ENCODE measurements at regions not wholly inside any gene's neighbourhood (a gene's known extent, or its start where the extent isn't known, plus 50 kb on each side); places are given as distances from the start of the nearest gene placed in this dataset.

GRCh38 chr3:71865727-71866126 is 80.8 kb upstream of the PROK2 start:
- H3K9me3 ChIP-seq: no peaks in the 10 kb centered on the region
- ATAC-seq (no peak), DNase-seq (no peak)
- H3K4me1 ChIP-seq: no peaks in the 10 kb centered on the region
- no peak overlapping the region for H3K27ac ChIP-seq
- intact Hi-C loops (cut with DNase I): no loop called here
- no peak for TF ChIP-seq POLR2A (IDR thresholded peaks at IDR 0.05)
- no peak for TF ChIP-seq CTCF (IDR thresholded peaks at IDR 0.05)
- H3K36me3 ChIP-seq: no peaks in the 10 kb centered on the region
- no peak overlapping the region for H3K4me3 ChIP-seq
- H3K27me3 ChIP-seq: no peaks in the 10 kb centered on the region
- WGBS (ENCODE audit: insufficient coverage, low coverage, low lambda C conversion rate, missing lambda C conversion rate): 56% methylated on average over 2 of the region's 2 CpGs

- 59% methylated on average over 4 of the region's 5 CpGs for whole genome bisulfite sequencing (ENCODE audit: insufficient coverage, low coverage, low lambda C conversion rate, missing lambda C conversion rate)
- Histone ChIP-seq H3K9me3 (no peaks in the 10 kb centered on the region), H3K4me3 (no peak overlapping the region), H3K36me3 (no peaks in the 10 kb centered on the region), H3K27ac (no peak overlapping the region), H3K27me3 (no peaks in the 10 kb centered on the region), H3K4me1 (no peaks in the 10 kb centered on the region)
- no peak for ATAC-seq
- no peak for TF ChIP-seq CTCF (IDR thresholded peaks at IDR 0.05)
- no peak for TF ChIP-seq POLR2A (IDR thresholded peaks at IDR 0.05)
- no peak for DNase-seq
- intact Hi-C loops (cut with DNase I): no loop called here
Observed at GRCh38 chr3:71863563-71864190, 78.7 kb upstream of the PROK2 start.

- TF ChIP-seq POLR2A (IDR thresholded peaks at IDR 0.05) (no peak), CTCF (IDR thresholded peaks at IDR 0.05) (no peak)
- Histone ChIP-seq H3K4me1 (no peaks in the 10 kb centered on the region), H3K36me3 (no peaks in the 10 kb centered on the region), H3K9me3 (no peaks in the 10 kb centered on the region), H3K4me3 (no peak overlapping the region), H3K27ac (no peak overlapping the region), H3K27me3 (no peaks in the 10 kb centered on the region)
- intact Hi-C loops (cut with DNase I): no loop called here
- WGBS (ENCODE audit: insufficient coverage, low coverage, low lambda C conversion rate, missing lambda C conversion rate): 50% methylated on average over 2 of the region's 2 CpGs
- ATAC-seq: no peak
- DNase-seq: no peak
Observed at GRCh38 chr3:71862371-71863140, 77.6 kb upstream of the PROK2 start.

GRCh38 chr3:71859123-71859519 is 74.2 kb upstream of the PROK2 start:
- ATAC-seq: peak; percentile 74 to 90 (median 84)
- Histone ChIP-seq H3K9me3 (no peaks in the 10 kb centered on the region), H3K4me1 (no peaks in the 10 kb centered on the region), H3K4me3 (no peak overlapping the region), H3K27me3 (no peaks in the 10 kb centered on the region), H3K36me3 (no peaks in the 10 kb centered on the region), H3K27ac (no peak overlapping the region)
- intact Hi-C loops (cut with DNase I): no loop called here
- DNase-seq: no peak
- TF ChIP-seq CTCF (IDR thresholded peaks at IDR 0.05): peak; percentile 39 to 54 (median 46)
- TF ChIP-seq POLR2A (IDR thresholded peaks at IDR 0.05): no peak
- WGBS (ENCODE audit: insufficient coverage, low coverage, low lambda C conversion rate, missing lambda C conversion rate): 47% methylated on average over 3 of the region's 3 CpGs

All from right lobe of liver (tissue), 6 donors.